ENCODE measurements at regions not wholly inside any gene's neighbourhood (a gene's known extent, or its start where the extent isn't known, plus 50 kb on each side); places are given as distances from the start of the nearest gene placed in this dataset.

- TF ChIP-seq CTCF (conservative IDR thresholded peaks at IDR 0.05; ENCODE audit: low read depth, low read length): no peak
- no peak for TF ChIP-seq POLR2A (IDR thresholded peaks at IDR 0.05; ENCODE audit: low read depth, low read length)
- TF ChIP-seq RAD21 (IDR thresholded peaks at IDR 0.05; ENCODE audit: low read length): no peak
- TF ChIP-seq SMC3 (IDR thresholded peaks at IDR 0.05; ENCODE audit: low read depth, low read length): no peak
- no peak for TF ChIP-seq MAZ (IDR thresholded peaks at IDR 0.05; ENCODE audit: borderline replicate concordance, low read depth, low read length)
- TF ChIP-seq RFX5 (IDR thresholded peaks at IDR 0.05; ENCODE audit: low read depth, low read length): no peak
Observed at GRCh38 chr7:131897016-131897789, 340.8 kb upstream of the PODXL start.

Data from IMR-90 (cell line).